Keratinocyte (primary cell): ENCODE measurements at regions not wholly inside any gene's neighbourhood (a gene's known extent, or its start where the extent isn't known, plus 50 kb on each side); places are given as distances from the start of the nearest gene placed in this dataset.

ENCODE experiments used
- DNase-seq: peaks from one replicate; pipeline ENCODE4 v3.0.0-alpha.2; 2011; ENCODE audit warnings: low read depth, missing footprints, low spot score
- FAIRE-seq: peaks from 2 replicates; lab custom pipeline; 2011; peaks lifted over from hg19 to GRCh38; lab: Jason Lieb, UNC
- H2AFZ ChIP-seq: 2 replicates; pipeline ENCODE4 v1.6.0; 2012; ENCODE audit warnings: low read length, control low read depth, inconsistent platforms; ENCODE audit not compliant: control insufficient read depth
- H3K27ac ChIP-seq: 2 replicates; pipeline ENCODE4 v1.5.1; 2011; ENCODE audit warnings: low read length; ENCODE audit not compliant: control insufficient read depth, insufficient read depth
- H3K27me3 ChIP-seq: 3 replicates; pipeline ENCODE4 v1.6.0; 2011; ENCODE audit warnings: low read length; ENCODE audit not compliant: control insufficient read depth, insufficient read depth; ENCODE audit errors: extremely low read depth
- H3K36me3 ChIP-seq, 2 experiments: 2 replicates in 1 of 2; 3 replicates in 1 of 2; pipeline ENCODE4 v1.5.1; 2011; ENCODE audit warnings: low read length in 2 of 2, mild to moderate bottlenecking in 1 of 2; ENCODE audit not compliant: control insufficient read depth in 2 of 2, insufficient read depth in 2 of 2; ENCODE audit errors: extremely low read depth in 1 of 2
- H3K4me1 ChIP-seq: 3 replicates; pipeline ENCODE4 v1.5.1; 2011; ENCODE audit warnings: low read length; ENCODE audit not compliant: control insufficient read depth, insufficient read depth; ENCODE audit errors: extremely low read depth
- H3K4me2 ChIP-seq: 3 replicates; pipeline ENCODE4 v1.6.0; 2011; ENCODE audit warnings: low read depth, low read length; ENCODE audit not compliant: control insufficient read depth, insufficient read depth; ENCODE audit errors: extremely low read depth
- H3K4me3 ChIP-seq, 3 experiments: fragments of 200-600 bp in 1 of 3; sonication (generic) in 1 of 3; 2 replicates in 2 of 3; 3 replicates in 1 of 3; pipeline ENCODE4 v1.5.1; 2011 to 2016; ENCODE audit warnings: low read length in 3 of 3, mild to moderate bottlenecking in 3 of 3, control low read depth in 2 of 3, inconsistent platforms in 1 of 3, low read depth in 1 of 3, mixed read lengths in 1 of 3, mixed run types in 1 of 3, moderate library complexity in 1 of 3; ENCODE audit not compliant: control insufficient read depth in 2 of 3, insufficient read depth in 2 of 3; ENCODE audit errors: extremely low read depth in 1 of 3
- H3K79me2 ChIP-seq: 2 replicates; pipeline ENCODE4 v1.6.0; 2012; ENCODE audit warnings: low read length; ENCODE audit not compliant: control insufficient read depth, insufficient read depth
- H3K9ac ChIP-seq: 3 replicates; pipeline ENCODE4 v1.6.0; 2011; ENCODE audit warnings: low read length; ENCODE audit not compliant: control insufficient read depth, insufficient read depth; ENCODE audit errors: extremely low read depth
- H3K9me1 ChIP-seq: 3 replicates; pipeline ENCODE4 v1.6.0; 2011; ENCODE audit warnings: low read length; ENCODE audit not compliant: control insufficient read depth, insufficient read depth; ENCODE audit errors: extremely low read depth
- H3K9me3 ChIP-seq: 2 replicates; pipeline ENCODE4 v1.5.1; 2012; ENCODE audit warnings: low read depth, low read length; ENCODE audit not compliant: control insufficient read depth
- H4K20me1 ChIP-seq: 3 replicates; pipeline ENCODE4 v1.6.0; 2011; ENCODE audit warnings: low read length; ENCODE audit not compliant: control insufficient read depth, insufficient read depth; ENCODE audit errors: extremely low read depth
- EZH2 ChIP-seq: IDR thresholded peaks from one replicate; pipeline ENCODE4 v1.6.1; 2012; ENCODE audit warnings: inconsistent platforms, mild to moderate bottlenecking, low read length, moderate library complexity
- dilution Hi-C: fragments of 300-500 bp; cut with MboI; formaldehyde crosslinking; loops from one replicate; pipeline ENCODE4 v1.7.0; 2020; ENCODE audit warnings: low sequenced_read_pairs; ENCODE audit not compliant: extremely low pct_ligation_motif_present
- TF ChIP-seq, protein P1 (sequence below), 3 experiments: IDR thresholded peaks in 1 of 3; conservative IDR thresholded peaks in 1 of 3; optimal IDR thresholded peaks in 1 of 3; 2 replicates in 2 of 3; 3 replicates in 1 of 3; pipeline versions ENCODE3 to v1.5.1; 2011; ENCODE audit warnings: low read length in 3 of 3, mild to moderate bottlenecking in 3 of 3, moderate library complexity in 2 of 3, control low read depth in 1 of 3, inconsistent platforms in 1 of 3; ENCODE audit not compliant: insufficient read depth in 2 of 3; ENCODE audit errors: extremely low read depth in 1 of 3

DNA sequence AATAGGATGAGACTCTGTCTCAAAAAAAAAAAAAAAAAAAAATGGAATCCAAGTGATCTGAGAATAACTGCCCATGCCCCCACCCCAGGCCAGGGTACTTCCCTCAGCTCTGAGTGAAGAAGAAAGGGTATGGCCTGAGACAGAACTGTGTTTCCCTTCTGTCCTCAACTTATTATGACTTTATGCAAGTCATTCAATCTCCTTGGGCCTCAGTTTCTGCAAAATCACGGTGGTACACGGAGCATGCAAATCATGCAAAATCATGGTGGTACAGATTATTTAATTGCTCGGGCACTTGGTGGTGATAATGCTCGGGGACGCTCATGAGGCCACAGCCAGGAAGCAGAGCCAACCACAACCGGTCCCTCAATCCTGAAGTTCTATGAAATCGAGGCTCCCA lies 56.5 kb upstream of the TBX3 start:
- H3K4me2 ChIP-seq = no peak overlapping the region
- no peak overlapping the region for H3K9ac ChIP-seq
- no peaks in the 10 kb centered on the region for H3K36me3 ChIP-seq
- H3K79me2 ChIP-seq = no peaks in the 10 kb centered on the region
- no peak overlapping the region for H3K27ac ChIP-seq
- no peak for FAIRE-seq
- no peaks in the 10 kb centered on the region for H3K4me1 ChIP-seq
- no peak overlapping the region for H2AFZ ChIP-seq
- DNase-seq = no peak
- H3K27me3 ChIP-seq = peaks cover 16% of the 10 kb centered on the region
- no peaks in the 10 kb centered on the region for H4K20me1 ChIP-seq
- TF ChIP-seq, protein P1, sequence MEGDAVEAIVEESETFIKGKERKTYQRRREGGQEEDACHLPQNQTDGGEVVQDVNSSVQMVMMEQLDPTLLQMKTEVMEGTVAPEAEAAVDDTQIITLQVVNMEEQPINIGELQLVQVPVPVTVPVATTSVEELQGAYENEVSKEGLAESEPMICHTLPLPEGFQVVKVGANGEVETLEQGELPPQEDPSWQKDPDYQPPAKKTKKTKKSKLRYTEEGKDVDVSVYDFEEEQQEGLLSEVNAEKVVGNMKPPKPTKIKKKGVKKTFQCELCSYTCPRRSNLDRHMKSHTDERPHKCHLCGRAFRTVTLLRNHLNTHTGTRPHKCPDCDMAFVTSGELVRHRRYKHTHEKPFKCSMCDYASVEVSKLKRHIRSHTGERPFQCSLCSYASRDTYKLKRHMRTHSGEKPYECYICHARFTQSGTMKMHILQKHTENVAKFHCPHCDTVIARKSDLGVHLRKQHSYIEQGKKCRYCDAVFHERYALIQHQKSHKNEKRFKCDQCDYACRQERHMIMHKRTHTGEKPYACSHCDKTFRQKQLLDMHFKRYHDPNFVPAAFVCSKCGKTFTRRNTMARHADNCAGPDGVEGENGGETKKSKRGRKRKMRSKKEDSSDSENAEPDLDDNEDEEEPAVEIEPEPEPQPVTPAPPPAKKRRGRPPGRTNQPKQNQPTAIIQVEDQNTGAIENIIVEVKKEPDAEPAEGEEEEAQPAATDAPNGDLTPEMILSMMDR (optimal IDR thresholded peaks at IDR 0.05 in 1 of 3, IDR thresholded peaks at IDR 0.05 in 1 of 3, conservative IDR thresholded peaks at IDR 0.05 in 1 of 3; ENCODE audit: extremely low read depth in 1 of 3, insufficient read depth in 2 of 3, low read length in 3 of 3) = no peak
- no peak for TF ChIP-seq EZH2
- dilution Hi-C loops = no loop called here
- H3K4me3 ChIP-seq = no peak overlapping the region
- H3K9me3 ChIP-seq = no peaks in the 10 kb centered on the region
- no peaks in the 10 kb centered on the region for H3K9me1 ChIP-seq

GRCh38 chr12:114738460-114739184 lies 54.6 kb upstream of the TBX3 start:
- dilution Hi-C loops = no loop called here
- FAIRE-seq = no peak
- no peaks in the 10 kb centered on the region for H3K9me3 ChIP-seq

More at GRCh38 chr12:114738460-114739184, 54.6 kb upstream of the TBX3 start:
- no peak overlapping the region for H3K9ac ChIP-seq
- no peak overlapping the region for H3K27ac ChIP-seq
- no peak overlapping the region for H3K4me2 ChIP-seq
- no peaks in the 10 kb centered on the region for H3K36me3 ChIP-seq
- no peaks in the 10 kb centered on the region for H3K79me2 ChIP-seq
- no peak overlapping the region for H3K4me3 ChIP-seq
- H3K27me3 ChIP-seq = peaks cover 23% of the 10 kb centered on the region
- H4K20me1 ChIP-seq = no peaks in the 10 kb centered on the region
- TF ChIP-seq, protein P1 (optimal IDR thresholded peaks at IDR 0.05 in 1 of 3, IDR thresholded peaks at IDR 0.05 in 1 of 3, conservative IDR thresholded peaks at IDR 0.05 in 1 of 3; ENCODE audit: extremely low read depth in 1 of 3, insufficient read depth in 2 of 3, low read length in 3 of 3) = no peak
- no peak for TF ChIP-seq EZH2
- H2AFZ ChIP-seq = no peak overlapping the region
- no peaks in the 10 kb centered on the region for H3K9me1 ChIP-seq
- H3K4me1 ChIP-seq = no peaks in the 10 kb centered on the region
- no peak for DNase-seq
